HG02885 (cell line): ENCODE measurements at regions not wholly inside any gene's neighbourhood (a gene's known extent, or its start where the extent isn't known, plus 50 kb on each side); places are given as distances from the start of the nearest gene placed in this dataset.
"Not testable (repeated sequence)": the region's sequence is repeated elsewhere in the genome, so short reads cannot be mapped to it uniquely, and the experiment has no call there.

Source experiments
- ATAC-seq: cut with Tn5 transposase; IDR thresholded peaks from one replicate; pipeline ENCODE4 v1.9.1; 2021; ENCODE audit warnings: mild to moderate bottlenecking; ENCODE audit not compliant: unreplicated experiment, poor library complexity

DNA sequence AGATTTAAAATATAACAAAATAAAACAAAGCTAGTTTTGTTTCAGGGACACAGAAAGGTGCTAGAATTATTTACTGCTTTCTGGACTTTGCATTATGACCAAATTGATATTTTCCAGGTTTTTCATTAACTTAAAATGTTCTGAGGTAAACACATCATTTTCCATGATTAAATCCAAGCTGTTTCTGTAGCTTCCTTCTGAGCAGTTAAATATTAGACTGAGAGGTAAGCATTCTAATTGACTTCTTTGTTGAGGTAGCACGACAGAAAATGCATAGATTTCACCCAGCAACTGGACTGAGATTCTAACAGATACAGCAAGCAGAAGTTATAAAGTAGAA, 98.3 kb downstream of the BMP4 start:
- no peak for ATAC-seq

GRCh38 chr14:53857625-53858344, 98.8 kb downstream of the BMP4 start:
- ATAC-seq: no peak

- no peak for ATAC-seq
Measured at GRCh38 chr14:53855574-53855973, 101.1 kb downstream of the BMP4 start.

DNA sequence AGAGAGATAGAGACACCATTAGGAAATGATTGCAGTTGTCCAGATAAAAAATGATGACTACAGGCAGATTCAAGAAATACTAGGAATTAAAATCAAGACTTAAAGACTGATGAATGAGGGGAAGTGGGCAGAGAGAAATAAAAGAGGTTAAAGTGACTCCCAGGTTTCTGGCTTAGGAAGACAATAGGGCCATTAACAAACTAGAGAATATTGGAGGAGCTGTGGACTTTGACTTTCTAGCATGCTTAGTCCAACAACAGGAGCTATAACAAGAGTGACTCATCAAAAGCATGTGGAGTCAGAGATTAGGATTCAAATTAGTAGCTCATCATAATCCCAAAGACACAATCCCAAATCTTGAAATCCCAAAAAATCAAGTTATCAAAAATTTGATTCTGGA, 101.5 kb downstream of the BMP4 start:
- no peak for ATAC-seq

GRCh38 chr14:53851394-53852090, 105.1 kb downstream of the BMP4 start:
- ATAC-seq: no peak

- no peak for ATAC-seq
Measured at GRCh38 chr14:53850714-53851296, 105.8 kb downstream of the BMP4 start.

GRCh38 chr14:53849549-53849948, 107.1 kb downstream of the BMP4 start:
- ATAC-seq: no peak

DNA sequence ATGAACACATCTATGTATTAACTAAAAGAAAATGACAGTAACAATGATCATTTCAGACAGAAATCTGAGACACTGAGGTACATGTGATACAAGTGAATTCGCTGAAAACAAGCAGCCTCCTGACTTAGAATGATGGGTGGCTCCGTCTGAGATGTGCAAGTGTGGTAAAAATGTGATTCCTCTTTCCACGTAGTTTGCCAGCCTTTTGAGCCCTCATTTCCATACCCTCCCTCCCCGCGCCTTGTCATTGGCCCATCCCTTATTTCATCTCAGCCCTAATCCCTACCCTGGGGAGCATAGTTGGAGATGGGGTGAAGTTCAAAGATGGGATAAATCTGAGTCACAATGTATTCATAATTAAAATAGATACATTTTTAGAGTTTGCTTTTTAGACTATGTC, 107.8 kb downstream of the BMP4 start:
- ATAC-seq: no peak

GRCh38 chr14:53847881-53848280, 108.7 kb downstream of the BMP4 start:
- no peak for ATAC-seq

GRCh38 chr14:53847057-53847456, 109.6 kb downstream of the BMP4 start:
- ATAC-seq: no peak

GRCh38 chr14:53845813-53846693, 110.6 kb downstream of the BMP4 start:
- ATAC-seq: no peak

DNA sequence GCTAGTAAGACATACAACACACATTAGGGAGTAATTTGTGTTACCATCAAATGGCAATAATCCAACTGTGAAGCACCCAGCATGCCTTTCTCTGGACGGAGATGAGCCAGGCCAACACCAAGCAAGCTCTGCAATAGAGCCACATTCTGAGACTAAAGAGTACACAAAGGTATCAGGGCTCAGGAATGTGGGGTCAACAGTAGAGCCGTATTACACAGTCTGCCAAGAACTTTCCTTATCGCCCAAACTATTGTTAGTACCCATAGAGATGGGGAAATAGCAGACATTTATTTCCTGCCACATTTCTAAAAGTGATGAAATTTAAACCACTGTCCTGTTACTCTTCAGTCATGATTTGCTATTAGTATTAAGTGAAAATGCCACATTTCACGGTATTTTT, 113.7 kb downstream of the BMP4 start:
- no peak for ATAC-seq

DNA sequence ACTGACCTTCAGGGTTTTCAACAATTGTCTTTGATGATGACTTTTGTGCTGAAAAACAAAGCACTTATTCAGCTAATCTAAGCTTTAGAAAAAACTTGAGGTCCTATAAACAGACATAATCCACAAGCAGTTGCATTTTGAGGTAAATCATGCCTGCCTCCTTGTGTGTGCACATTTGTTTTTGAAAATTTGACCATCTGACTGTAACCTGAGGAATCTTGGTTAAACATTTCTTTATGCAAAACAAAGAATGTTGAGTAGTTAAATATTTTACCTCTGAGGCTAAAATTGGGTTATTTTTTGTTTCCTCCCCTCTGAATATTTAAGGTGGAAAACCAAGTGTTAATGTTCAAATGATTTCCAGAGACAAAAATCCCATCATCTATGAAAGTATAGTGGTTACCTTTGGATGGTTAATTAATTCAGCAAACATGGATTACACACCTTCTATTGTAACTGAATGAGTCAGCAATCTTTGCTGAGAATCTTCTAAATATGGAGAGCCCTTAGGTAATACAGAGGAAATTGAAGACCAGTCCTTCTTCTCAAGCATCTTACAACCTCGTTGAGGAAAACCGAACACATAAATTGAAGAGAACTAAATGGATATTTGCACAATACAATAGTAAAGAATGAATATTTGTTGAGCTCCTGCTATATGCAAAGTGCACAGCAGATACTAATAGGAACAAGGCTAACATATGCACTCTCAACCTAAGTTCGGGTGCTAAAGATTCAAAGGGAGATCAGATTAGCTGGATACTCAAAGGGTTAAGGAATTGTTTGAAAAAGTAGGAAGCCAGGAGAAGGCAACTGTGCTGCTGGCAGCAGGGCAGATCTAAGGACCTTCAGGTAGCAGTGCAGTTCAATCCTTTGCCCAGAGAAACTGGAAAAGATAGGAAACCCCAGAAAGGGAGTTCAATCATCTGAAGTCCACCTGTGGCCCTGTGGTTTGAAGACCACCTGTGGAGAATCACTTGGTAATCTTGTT, 115.2 kb downstream of the BMP4 start:
- ATAC-seq: no peak

GRCh38 chr14:53840444-53840843, 116.2 kb downstream of the BMP4 start:
- ATAC-seq: no peak

DNA sequence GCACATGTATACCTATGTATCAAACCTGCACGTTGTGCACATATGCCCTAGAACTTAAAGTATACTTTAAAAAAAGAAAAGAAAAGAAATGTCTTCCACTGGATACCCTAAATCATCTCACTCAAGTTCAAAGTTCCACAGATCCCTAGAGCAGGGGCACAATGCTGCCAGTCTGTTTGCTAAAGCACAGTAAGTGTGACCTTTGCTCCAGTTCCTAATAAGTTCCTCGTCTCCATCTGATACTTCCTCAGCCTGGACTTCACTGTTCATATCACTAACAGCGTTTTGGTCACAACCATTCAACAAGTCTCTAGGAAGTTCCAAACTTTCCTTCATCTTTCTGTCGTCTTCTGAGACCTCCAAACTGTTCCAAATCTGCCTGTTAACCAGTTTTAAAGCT, 118.3 kb downstream of the BMP4 start:
- ATAC-seq: no peak

DNA sequence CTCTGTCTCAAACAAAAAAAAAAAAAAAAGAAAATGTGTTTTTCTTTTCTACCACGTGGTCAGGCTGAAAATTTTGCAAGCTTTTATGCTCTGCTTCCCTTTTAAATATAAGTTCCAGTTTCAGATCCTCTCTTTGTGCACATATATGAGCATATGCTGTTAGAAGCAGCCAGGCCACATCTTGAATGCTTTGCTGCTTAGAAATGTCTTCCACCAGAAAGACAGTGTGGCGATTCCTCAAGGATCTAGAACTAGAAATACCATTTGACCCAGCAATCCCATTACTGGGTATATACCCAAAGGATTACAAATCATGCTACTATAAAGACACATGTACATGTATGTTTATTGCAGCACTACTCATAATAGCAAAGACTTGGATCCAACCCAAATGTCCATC, 119.0 kb downstream of the BMP4 start:
- ATAC-seq: not testable (repeated sequence)

- no peak for ATAC-seq
Measured at GRCh38 chr14:53836551-53836950, 120.1 kb downstream of the BMP4 start.

- no peak for ATAC-seq
Measured at GRCh38 chr14:53828820-53829219, 127.8 kb downstream of the BMP4 start.

GRCh38 chr14:53824061-53824460, 132.6 kb downstream of the BMP4 start:
- no peak for ATAC-seq

DNA sequence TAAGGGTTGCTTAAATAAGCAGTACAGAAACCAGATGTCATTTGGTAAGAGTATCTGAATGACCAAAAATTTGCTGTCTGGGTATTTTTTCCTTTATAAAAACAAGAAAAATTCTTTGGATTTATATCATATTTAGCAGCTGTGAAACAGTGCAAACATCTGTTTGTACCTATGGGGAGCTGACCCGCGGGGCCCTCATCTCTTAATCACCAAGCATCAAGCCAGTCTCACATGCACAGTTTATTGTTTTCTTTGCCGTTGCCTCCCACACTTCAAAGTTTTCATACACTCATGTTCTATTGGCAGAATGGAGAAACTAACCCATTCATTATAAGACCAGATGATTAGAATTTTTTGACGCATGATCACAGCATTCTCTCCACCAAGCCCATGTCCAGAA, 142.2 kb downstream of the BMP4 start:
- ATAC-seq: no peak
